Osteocyte (in vitro differentiated cells): ENCODE measurements at regions not wholly inside any gene's neighbourhood (a gene's known extent, or its start where the extent isn't known, plus 50 kb on each side); places are given as distances from the start of the nearest gene placed in this dataset.

ENCODE experiments used
- DNase-seq: peaks from one replicate; pipeline ENCODE4 v3.0.0; 2021; ENCODE audit warnings: mixed read lengths; ENCODE audit not compliant: unreplicated experiment; ENCODE audit errors: extremely low spot score
- H3K27ac Mint-ChIP-seq: one replicate; pipeline ENCODE4 v1.8.0; 2021; ENCODE audit warnings: mild to moderate bottlenecking, mixed read lengths; ENCODE audit not compliant: unreplicated experiment
- H3K27me3 Mint-ChIP-seq: one replicate; pipeline ENCODE4 v1.8.0; 2021; ENCODE audit warnings: mixed read lengths; ENCODE audit not compliant: unreplicated experiment
- H3K36me3 Mint-ChIP-seq: one replicate; pipeline ENCODE4 v1.8.0; 2021; ENCODE audit warnings: mixed read lengths; ENCODE audit not compliant: unreplicated experiment
- H3K4me1 Mint-ChIP-seq: one replicate; pipeline ENCODE4 v1.8.0; 2021; ENCODE audit warnings: mixed read lengths; ENCODE audit not compliant: unreplicated experiment
- H3K4me3 Mint-ChIP-seq: one replicate; pipeline ENCODE4 v1.8.0; 2021; ENCODE audit warnings: mild to moderate bottlenecking, moderate library complexity, mixed read lengths; ENCODE audit not compliant: unreplicated experiment
- H3K9me3 Mint-ChIP-seq: one replicate; pipeline ENCODE4 v1.8.0; 2021; ENCODE audit warnings: mixed read lengths; ENCODE audit not compliant: unreplicated experiment
- TF ChIP-seq, protein P1 (sequence below): fragments of 200-600 bp; sonication (generic); IDR thresholded peaks from 2 replicates; pipeline ENCODE4 v1.5.0; 2021; ENCODE audit warnings: antibody characterized with exemption, mild to moderate bottlenecking, moderate library complexity

DNA sequence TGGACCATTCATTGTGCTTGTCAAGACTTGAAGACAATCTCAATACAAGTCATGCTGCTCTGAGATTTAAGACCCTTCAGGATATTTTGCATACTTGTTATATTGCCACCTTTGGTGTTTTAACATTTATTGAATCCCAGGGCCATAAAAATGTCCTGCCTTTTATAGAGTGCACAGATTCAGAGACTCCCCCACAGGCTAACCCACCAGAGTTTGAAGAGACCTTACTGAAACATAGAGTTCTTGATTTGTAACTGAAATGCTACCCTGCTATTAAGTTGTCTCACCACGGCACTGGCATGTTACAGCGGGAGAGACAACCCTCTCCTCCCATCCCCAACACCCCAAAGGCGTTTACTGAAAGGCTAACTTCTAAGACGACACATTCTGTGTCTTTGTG, 313.9 kb upstream of the USP24 start:
- no peak for DNase-seq
- Mint-ChIP-seq H3K9me3 (no peaks in the 10 kb centered on the region), H3K27ac (no peak overlapping the region), H3K36me3 (no peaks in the 10 kb centered on the region), H3K4me3 (no peak overlapping the region), H3K27me3 (no peaks in the 10 kb centered on the region), H3K4me1 (no peaks in the 10 kb centered on the region)
- TF ChIP-seq, protein P1, sequence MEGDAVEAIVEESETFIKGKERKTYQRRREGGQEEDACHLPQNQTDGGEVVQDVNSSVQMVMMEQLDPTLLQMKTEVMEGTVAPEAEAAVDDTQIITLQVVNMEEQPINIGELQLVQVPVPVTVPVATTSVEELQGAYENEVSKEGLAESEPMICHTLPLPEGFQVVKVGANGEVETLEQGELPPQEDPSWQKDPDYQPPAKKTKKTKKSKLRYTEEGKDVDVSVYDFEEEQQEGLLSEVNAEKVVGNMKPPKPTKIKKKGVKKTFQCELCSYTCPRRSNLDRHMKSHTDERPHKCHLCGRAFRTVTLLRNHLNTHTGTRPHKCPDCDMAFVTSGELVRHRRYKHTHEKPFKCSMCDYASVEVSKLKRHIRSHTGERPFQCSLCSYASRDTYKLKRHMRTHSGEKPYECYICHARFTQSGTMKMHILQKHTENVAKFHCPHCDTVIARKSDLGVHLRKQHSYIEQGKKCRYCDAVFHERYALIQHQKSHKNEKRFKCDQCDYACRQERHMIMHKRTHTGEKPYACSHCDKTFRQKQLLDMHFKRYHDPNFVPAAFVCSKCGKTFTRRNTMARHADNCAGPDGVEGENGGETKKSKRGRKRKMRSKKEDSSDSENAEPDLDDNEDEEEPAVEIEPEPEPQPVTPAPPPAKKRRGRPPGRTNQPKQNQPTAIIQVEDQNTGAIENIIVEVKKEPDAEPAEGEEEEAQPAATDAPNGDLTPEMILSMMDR = no peak

DNA sequence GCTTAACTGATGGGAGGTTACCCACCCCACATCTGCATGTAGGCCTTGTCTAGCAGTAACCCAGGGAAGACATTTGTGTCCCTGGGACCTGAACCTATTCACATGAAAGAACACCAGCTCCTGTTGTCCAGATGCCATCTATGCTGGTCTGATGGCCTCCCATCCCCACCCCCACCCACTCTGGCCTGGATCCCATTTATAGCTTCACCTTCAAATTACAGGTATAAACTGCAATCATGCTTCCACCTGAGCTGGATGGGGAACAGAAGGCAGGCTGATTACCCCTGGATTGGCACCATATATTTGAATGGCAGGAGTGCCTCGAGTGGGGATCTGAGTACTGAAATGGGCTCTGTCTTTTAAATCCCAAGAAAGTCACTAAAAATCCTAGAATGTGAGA, 312.7 kb upstream of the USP24 start:
- H3K27me3 Mint-ChIP-seq = no peaks in the 10 kb centered on the region
- no peak overlapping the region for H3K4me3 Mint-ChIP-seq
- H3K27ac Mint-ChIP-seq = no peak overlapping the region
- H3K36me3 Mint-ChIP-seq = no peaks in the 10 kb centered on the region
- TF ChIP-seq, protein P1 = no peak
- H3K9me3 Mint-ChIP-seq = no peaks in the 10 kb centered on the region
- H3K4me1 Mint-ChIP-seq = no peaks in the 10 kb centered on the region
- DNase-seq = no peak

DNA sequence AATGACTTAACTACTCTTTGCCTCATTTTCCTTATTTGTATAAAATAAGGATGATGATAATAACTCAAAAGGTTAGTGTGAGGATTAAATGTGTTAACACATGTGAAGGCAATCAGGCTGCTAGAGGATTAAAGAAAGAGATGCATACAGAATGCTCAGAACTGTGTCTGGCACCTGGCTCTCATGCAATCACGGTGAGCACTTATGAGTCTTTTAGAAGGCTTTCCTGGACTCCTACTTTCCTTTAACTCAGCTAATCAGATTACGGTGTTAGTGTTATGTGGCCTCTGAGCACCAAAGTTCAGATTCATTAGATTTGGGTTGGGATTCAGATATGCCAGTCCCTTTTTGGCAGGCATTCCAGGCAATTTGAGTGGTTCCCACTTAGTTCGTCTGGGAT, 311.6 kb upstream of the USP24 start:
- Mint-ChIP-seq H3K36me3 (no peaks in the 10 kb centered on the region), H3K9me3 (no peaks in the 10 kb centered on the region), H3K4me1 (no peaks in the 10 kb centered on the region), H3K27ac (no peak overlapping the region), H3K4me3 (no peak overlapping the region), H3K27me3 (no peaks in the 10 kb centered on the region)
- DNase-seq = no peak
- TF ChIP-seq, protein P1 = no peak

DNA sequence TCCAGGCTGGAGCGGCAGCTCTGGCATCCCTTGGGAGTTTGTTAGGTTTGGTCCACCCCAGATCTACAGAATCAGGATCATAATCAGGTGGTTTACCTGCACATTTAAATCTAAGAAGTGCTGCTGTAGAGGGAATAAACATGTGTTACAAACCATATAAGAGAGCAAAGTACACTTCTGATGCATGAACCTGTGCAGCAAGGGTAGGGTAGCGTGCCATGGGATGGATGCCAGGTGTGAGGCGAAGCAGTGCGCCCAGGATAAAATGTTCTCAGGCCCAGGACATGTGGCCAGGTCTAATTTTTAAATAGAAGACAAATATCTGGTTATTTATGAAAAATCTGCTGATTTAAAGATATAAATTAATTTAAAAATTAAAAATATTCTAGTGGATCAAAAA, 308.8 kb upstream of the USP24 start:
- Mint-ChIP-seq H3K36me3 (no peaks in the 10 kb centered on the region), H3K27me3 (no peaks in the 10 kb centered on the region), H3K27ac (no peak overlapping the region), H3K4me3 (no peak overlapping the region), H3K4me1 (peaks cover 6% of the 10 kb centered on the region), H3K9me3 (no peaks in the 10 kb centered on the region)
- TF ChIP-seq, protein P1 = no peak
- DNase-seq = no peak

DNA sequence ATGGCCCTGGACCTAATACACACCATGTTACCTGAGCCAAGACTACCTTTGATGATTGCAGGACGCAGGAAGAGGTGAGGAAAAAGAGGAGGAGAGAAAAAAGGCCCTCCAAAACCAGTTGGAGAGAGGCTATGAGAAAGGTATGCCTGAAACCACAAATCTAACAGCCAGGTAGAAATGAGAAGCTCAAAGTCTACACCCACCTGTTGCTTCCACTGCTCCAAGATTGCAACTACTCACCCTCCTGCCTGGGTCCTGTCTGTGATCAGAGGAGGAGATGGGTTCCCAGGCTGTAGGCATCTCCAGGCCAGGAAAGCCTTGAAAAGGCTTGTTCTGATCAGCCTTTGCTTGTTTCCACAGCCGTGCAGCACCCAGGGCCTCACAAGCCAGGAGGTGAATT, 307.8 kb upstream of the USP24 start:
- Mint-ChIP-seq H3K27me3 (no peaks in the 10 kb centered on the region), H3K9me3 (no peaks in the 10 kb centered on the region), H3K36me3 (no peaks in the 10 kb centered on the region), H3K4me1 (peaks cover 6% of the 10 kb centered on the region), H3K4me3 (no peak overlapping the region), H3K27ac (no peak overlapping the region)
- TF ChIP-seq, protein P1 = no peak
- DNase-seq = no peak
